ENCODE measurements at regions not wholly inside any gene's neighbourhood (a gene's known extent, or its start where the extent isn't known, plus 50 kb on each side); places are given as distances from the start of the nearest gene placed in this dataset.

- Histone ChIP-seq H3K27ac (ENCODE audit: low read length) (no peak overlapping the region), H3K9me3 (ENCODE audit: control insufficient read depth, low read length) (no peaks in the 10 kb centered on the region), H3K27me3 (ENCODE audit: control insufficient read depth, insufficient read depth) (no peaks in the 10 kb centered on the region), H3K4me1 (ENCODE audit: control insufficient read depth, insufficient read depth, low read length) (no peaks in the 10 kb centered on the region), H3K4me3 (ENCODE audit: low read length) (no peak overlapping the region)
- intact Hi-C loops (cut with DNase I): no loop called here
- ATAC-seq (no peak), DNase-seq (no peak)
- 75% methylated on average over 2 of the region's 2 CpGs for WGBS
Measured at GRCh38 chr6:105819745-105820144, 266.4 kb upstream of the PRDM1 start.

GRCh38 chr6:105818505-105818904 is 267.6 kb upstream of the PRDM1 start:
- Histone ChIP-seq H3K27me3 (ENCODE audit: control insufficient read depth, insufficient read depth) (peaks cover 2% of the 10 kb centered on the region), H3K27ac (ENCODE audit: low read length) (no peak overlapping the region), H3K4me3 (ENCODE audit: low read length) (no peak overlapping the region), H3K4me1 (ENCODE audit: control insufficient read depth, insufficient read depth, low read length) (no peaks in the 10 kb centered on the region), H3K9me3 (ENCODE audit: control insufficient read depth, low read length) (no peaks in the 10 kb centered on the region)
- 82% methylated on average over 2 of the region's 2 CpGs for WGBS
- DNase-seq: no peak
- intact Hi-C loops (cut with DNase I): no loop called here
- ATAC-seq: no peak

- peaks cover 2% of the 10 kb centered on the region for H3K27me3 ChIP-seq (ENCODE audit: control insufficient read depth, insufficient read depth)
- ATAC-seq (no peak), DNase-seq (no peak)
- H3K4me1 ChIP-seq (ENCODE audit: control insufficient read depth, insufficient read depth, low read length): no peaks in the 10 kb centered on the region
- H3K9me3 ChIP-seq (ENCODE audit: control insufficient read depth, low read length): no peaks in the 10 kb centered on the region
- H3K27ac ChIP-seq (ENCODE audit: low read length): no peak overlapping the region
- 90% methylated on average over 6 of the region's 6 CpGs for WGBS
- intact Hi-C loops (cut with DNase I): no loop called here
- H3K4me3 ChIP-seq (ENCODE audit: low read length): no peak overlapping the region
Measured at GRCh38 chr6:105817961-105818360, 268.2 kb upstream of the PRDM1 start.

DNA sequence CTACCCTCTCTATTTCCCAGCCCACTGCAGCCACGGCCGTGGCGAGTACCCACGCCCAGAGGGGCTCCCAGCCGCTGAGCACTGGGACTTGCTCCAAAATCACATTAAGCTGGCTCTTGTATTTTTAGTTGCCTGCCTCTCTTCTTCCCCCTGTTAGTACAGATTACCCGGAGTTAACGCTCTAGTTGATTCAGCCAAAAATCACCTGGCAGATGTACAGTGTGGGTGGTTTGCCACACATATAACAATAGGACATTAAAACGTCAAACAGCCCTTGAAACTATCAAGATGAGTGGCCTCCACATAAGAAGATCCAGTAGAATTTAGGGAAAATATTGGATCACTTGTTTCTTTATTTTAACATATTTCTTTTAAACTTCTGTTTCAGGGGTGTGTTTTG is 268.8 kb upstream of the PRDM1 start:
- 73% methylated on average over 8 of the region's 8 CpGs for WGBS
- no peaks in the 10 kb centered on the region for H3K4me1 ChIP-seq (ENCODE audit: control insufficient read depth, insufficient read depth, low read length)

GRCh38 chr6:105816847-105817246 is 269.3 kb upstream of the PRDM1 start:
- Histone ChIP-seq H3K9me3 (ENCODE audit: control insufficient read depth, low read length) (no peaks in the 10 kb centered on the region), H3K27me3 (ENCODE audit: control insufficient read depth, insufficient read depth) (peaks cover 2% of the 10 kb centered on the region), H3K27ac (ENCODE audit: low read length) (no peak overlapping the region), H3K4me1 (ENCODE audit: control insufficient read depth, insufficient read depth, low read length) (no peaks in the 10 kb centered on the region), H3K4me3 (ENCODE audit: low read length) (no peak overlapping the region)
- 75% methylated on average over 4 of the region's 4 CpGs for WGBS
- no peak for DNase-seq
- intact Hi-C loops (cut with DNase I): no loop called here
- ATAC-seq: no peak

More for the DNA sequence above, 268.8 kb upstream of the PRDM1 start:
- Histone ChIP-seq H3K4me3 (ENCODE audit: low read length) (no peak overlapping the region), H3K27me3 (ENCODE audit: control insufficient read depth, insufficient read depth) (peaks cover 2% of the 10 kb centered on the region), H3K27ac (ENCODE audit: low read length) (no peak overlapping the region), H3K9me3 (ENCODE audit: control insufficient read depth, low read length) (no peaks in the 10 kb centered on the region)
- intact Hi-C loops (cut with DNase I): no loop called here
- DNase-seq: no peak
- ATAC-seq: no peak

DNA sequence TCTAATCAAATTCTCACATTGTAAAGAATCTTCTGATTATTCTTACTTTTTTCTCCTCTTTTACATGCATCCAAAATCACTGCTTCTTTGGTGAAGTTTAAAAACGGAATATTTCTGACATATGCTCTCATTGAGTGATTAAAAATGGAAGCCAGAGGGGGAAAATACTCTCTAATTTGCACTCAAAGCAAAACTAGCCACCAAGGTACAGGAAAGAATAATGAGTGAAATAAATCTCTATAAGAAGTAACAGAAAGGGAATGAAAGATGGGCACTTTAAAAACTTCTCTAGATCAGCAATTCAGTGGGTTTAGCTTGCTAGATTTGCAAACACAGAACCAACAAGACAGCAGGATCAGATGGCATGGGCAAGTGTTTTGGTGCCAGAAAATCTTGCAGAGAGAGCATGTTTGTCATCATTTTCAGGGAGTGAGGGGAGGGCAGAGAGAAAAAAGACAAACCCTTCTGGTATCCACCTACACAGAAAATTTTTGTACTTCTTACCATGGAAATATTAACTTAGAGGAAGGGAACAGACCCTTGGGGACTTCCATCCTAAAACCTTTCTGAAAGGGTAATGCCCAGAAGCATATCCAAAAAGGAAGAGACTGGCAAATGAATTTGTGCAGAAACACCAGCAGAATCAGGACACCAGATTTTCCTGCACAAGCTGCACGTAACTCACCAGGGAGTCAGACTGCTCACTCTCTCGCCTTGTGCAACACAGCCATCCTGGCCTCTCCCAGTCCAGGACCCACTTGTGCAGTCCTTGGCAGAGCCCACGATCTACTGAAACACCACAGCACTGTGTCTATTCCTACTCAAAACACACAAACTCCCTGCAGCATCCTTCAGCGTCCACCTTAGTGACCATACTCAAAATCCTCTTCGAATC is 270.2 kb upstream of the PRDM1 start:
- H3K27ac ChIP-seq (ENCODE audit: low read length): no peak overlapping the region
- H3K4me1 ChIP-seq (ENCODE audit: control insufficient read depth, insufficient read depth, low read length): no peaks in the 10 kb centered on the region
- peaks cover 2% of the 10 kb centered on the region for H3K27me3 ChIP-seq (ENCODE audit: control insufficient read depth, insufficient read depth)
- H3K9me3 ChIP-seq (ENCODE audit: control insufficient read depth, low read length): no peaks in the 10 kb centered on the region
- no peak for ATAC-seq
- 82% methylated on average over 6 of the region's 6 CpGs for WGBS
- no peak overlapping the region for H3K4me3 ChIP-seq (ENCODE audit: low read length)
- intact Hi-C loops (cut with DNase I): no loop called here
- no peak for DNase-seq

- intact Hi-C loops (cut with DNase I): no loop called here
- peaks cover 2% of the 10 kb centered on the region for H3K27me3 ChIP-seq (ENCODE audit: control insufficient read depth, insufficient read depth)
- no peak for DNase-seq
- WGBS: 92% methylated on average over 3 of the region's 3 CpGs
- no peak for ATAC-seq
- H3K4me3 ChIP-seq (ENCODE audit: low read length): no peak overlapping the region
- no peaks in the 10 kb centered on the region for H3K9me3 ChIP-seq (ENCODE audit: control insufficient read depth, low read length)
- H3K27ac ChIP-seq (ENCODE audit: low read length): no peak overlapping the region
- H3K4me1 ChIP-seq (ENCODE audit: control insufficient read depth, insufficient read depth, low read length): peaks cover 2% of the 10 kb centered on the region
Measured at GRCh38 chr6:105814745-105815536, 271.2 kb upstream of the PRDM1 start.

GRCh38 chr6:105810922-105811482 is 275.1 kb upstream of the PRDM1 start:
- H3K27ac ChIP-seq (ENCODE audit: low read length): no peak overlapping the region
- H3K27me3 ChIP-seq (ENCODE audit: control insufficient read depth, insufficient read depth): peaks cover 2% of the 10 kb centered on the region
- DNase-seq (no peak), ATAC-seq (no peak)
- peaks cover 4% of the 10 kb centered on the region for H3K4me1 ChIP-seq (ENCODE audit: control insufficient read depth, insufficient read depth, low read length)
- intact Hi-C loops (cut with DNase I): no loop called here
- no peaks in the 10 kb centered on the region for H3K9me3 ChIP-seq (ENCODE audit: control insufficient read depth, low read length)
- 83% methylated on average over 3 of the region's 3 CpGs for WGBS
- no peak overlapping the region for H3K4me3 ChIP-seq (ENCODE audit: low read length)

DNA sequence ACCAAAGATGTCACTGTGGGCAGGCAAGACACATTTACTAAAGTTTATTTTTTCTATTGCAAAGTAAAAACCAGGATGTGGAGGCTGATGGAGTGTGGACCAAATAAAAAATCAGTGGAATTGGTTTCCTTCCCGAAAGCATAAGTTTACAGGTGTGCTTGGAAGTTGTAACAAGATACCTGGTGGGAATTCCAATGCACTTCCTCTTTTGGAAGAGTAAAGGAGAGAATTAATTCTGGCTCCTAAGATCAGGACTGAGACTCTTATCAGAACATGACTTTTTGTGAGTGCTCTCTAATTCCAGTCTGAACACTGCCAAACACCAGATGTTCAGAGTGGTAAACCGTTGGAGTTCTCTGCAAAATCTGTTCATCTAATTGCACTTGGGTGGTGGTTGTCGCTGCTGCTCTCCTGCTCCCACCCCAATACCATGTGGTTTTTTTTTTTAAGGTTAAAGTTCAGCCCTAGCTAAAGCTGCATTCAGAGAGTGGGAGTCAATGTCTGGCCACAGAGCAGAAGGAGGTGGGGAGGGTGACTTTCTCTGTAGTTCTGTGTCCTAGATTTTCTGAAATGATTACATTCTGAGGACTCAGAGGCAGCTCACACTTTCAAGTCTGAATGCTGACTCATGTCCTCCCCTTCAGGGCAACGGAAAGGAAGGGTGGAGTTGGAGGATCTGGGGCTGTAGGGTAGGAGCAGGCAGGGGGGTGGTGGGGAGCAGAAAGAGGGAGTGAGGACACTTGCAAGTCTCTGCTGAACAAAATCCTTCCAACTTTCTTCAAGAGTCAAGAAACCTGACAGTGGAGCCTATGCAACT is 275.8 kb upstream of the PRDM1 start:
- Histone ChIP-seq H3K27ac (ENCODE audit: low read length) (no peak overlapping the region), H3K4me3 (ENCODE audit: low read length) (no peak overlapping the region), H3K9me3 (ENCODE audit: control insufficient read depth, low read length) (no peaks in the 10 kb centered on the region), H3K4me1 (ENCODE audit: control insufficient read depth, insufficient read depth, low read length) (peaks cover 4% of the 10 kb centered on the region), H3K27me3 (ENCODE audit: control insufficient read depth, insufficient read depth) (peaks cover 2% of the 10 kb centered on the region)
- intact Hi-C loops (cut with DNase I): no loop called here
- 26% methylated on average over 4 of the region's 4 CpGs for WGBS
- DNase-seq (peak in 2 of 3 donors; percentile 27 to 54), ATAC-seq (peak; percentile 75 to 86)

GRCh38 chr6:105808571-105808970 is 277.6 kb upstream of the PRDM1 start:
- no peak overlapping the region for H3K27ac ChIP-seq (ENCODE audit: low read length)
- ATAC-seq: no peak
- H3K4me1 ChIP-seq (ENCODE audit: control insufficient read depth, insufficient read depth, low read length): peaks cover 4% of the 10 kb centered on the region
- 80% methylated on average over 2 of the region's 2 CpGs for WGBS
- DNase-seq: no peak
- no peaks in the 10 kb centered on the region for H3K27me3 ChIP-seq (ENCODE audit: control insufficient read depth, insufficient read depth)
- intact Hi-C loops (cut with DNase I): no loop called here
- no peaks in the 10 kb centered on the region for H3K9me3 ChIP-seq (ENCODE audit: control insufficient read depth, low read length)
- no peak overlapping the region for H3K4me3 ChIP-seq (ENCODE audit: low read length)

Data from right cardiac atrium (tissue), 5 donors.